Neural progenitor cell (in vitro differentiated cells): ENCODE measurements at regions not wholly inside any gene's neighbourhood (a gene's known extent, or its start where the extent isn't known, plus 50 kb on each side); places are given as distances from the start of the nearest gene placed in this dataset.

Experiments used
- EZH2 ChIP-seq: fragments of 200-600 bp; sonication (generic); IDR thresholded peaks from 2 replicates; pipeline ENCODE4 v1.6.1; 2017; ENCODE audit warnings: antibody characterized with exemption, mild to moderate bottlenecking, moderate library complexity
- EZH2phosphoT487 ChIP-seq: fragments of 200-600 bp; sonication (generic); IDR thresholded peaks from 2 replicates; pipeline ENCODE4 v1.6.1; 2017; ENCODE audit warnings: antibody characterized with exemption
- TF ChIP-seq, protein P1 (sequence below): fragments of 200-600 bp; sonication (generic); IDR thresholded peaks from 2 replicates; pipeline ENCODE4 v1.5.1; 2017; ENCODE audit warnings: antibody characterized with exemption, mild to moderate bottlenecking

GRCh38 chr6:78062993-78063392 is 410.2 kb downstream of the MEI4 start:
- TF ChIP-seq EZH2, result no peak
- TF ChIP-seq, protein P1, sequence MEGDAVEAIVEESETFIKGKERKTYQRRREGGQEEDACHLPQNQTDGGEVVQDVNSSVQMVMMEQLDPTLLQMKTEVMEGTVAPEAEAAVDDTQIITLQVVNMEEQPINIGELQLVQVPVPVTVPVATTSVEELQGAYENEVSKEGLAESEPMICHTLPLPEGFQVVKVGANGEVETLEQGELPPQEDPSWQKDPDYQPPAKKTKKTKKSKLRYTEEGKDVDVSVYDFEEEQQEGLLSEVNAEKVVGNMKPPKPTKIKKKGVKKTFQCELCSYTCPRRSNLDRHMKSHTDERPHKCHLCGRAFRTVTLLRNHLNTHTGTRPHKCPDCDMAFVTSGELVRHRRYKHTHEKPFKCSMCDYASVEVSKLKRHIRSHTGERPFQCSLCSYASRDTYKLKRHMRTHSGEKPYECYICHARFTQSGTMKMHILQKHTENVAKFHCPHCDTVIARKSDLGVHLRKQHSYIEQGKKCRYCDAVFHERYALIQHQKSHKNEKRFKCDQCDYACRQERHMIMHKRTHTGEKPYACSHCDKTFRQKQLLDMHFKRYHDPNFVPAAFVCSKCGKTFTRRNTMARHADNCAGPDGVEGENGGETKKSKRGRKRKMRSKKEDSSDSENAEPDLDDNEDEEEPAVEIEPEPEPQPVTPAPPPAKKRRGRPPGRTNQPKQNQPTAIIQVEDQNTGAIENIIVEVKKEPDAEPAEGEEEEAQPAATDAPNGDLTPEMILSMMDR, result no peak
- no peak for TF ChIP-seq EZH2phosphoT487
